Lower leg skin (tissue), 3 donors: ENCODE measurements at regions not wholly inside any gene's neighbourhood (a gene's known extent, or its start where the extent isn't known, plus 50 kb on each side); places are given as distances from the start of the nearest gene placed in this dataset.

ENCODE experiments used
- CTCF ChIP-seq, 3 donors: fragments of 450-650 bp; IDR thresholded peaks; one replicate each; pipeline ENCODE4 v1.5.1; 2016; ENCODE audit warnings: antibody characterized with exemption in 3 of 3, mild to moderate bottlenecking in 3 of 3, moderate library complexity in 2 of 3
- POLR2A ChIP-seq, 2 donors: fragments of 450-650 bp; IDR thresholded peaks; one replicate each; pipeline ENCODE4 v1.6.1; 2016 to 2017; ENCODE audit warnings: antibody characterized with exemption in 2 of 2, mild to moderate bottlenecking in 1 of 2, moderate library complexity in 1 of 2

- no peak for TF ChIP-seq CTCF (IDR thresholded peaks at IDR 0.05)
- no peak for TF ChIP-seq POLR2A (IDR thresholded peaks at IDR 0.05)
Observed at GRCh38 chr1:30377230-30378002, 346.0 kb downstream of the MATN1 start.
